Stimulated activated CD4-positive, alpha-beta T cell treated with anti-CD3 and anti-CD28 coated beads, TNF-alpha, amount 100 ng/mL, for 4 hours (primary cell): ENCODE measurements at regions not wholly inside any gene's neighbourhood (a gene's known extent, or its start where the extent isn't known, plus 50 kb on each side); places are given as distances from the start of the nearest gene placed in this dataset.

ENCODE experiments used
- DNase-seq, 3 experiments: peaks; one replicate each; pipeline ENCODE4 v3.0.0-alpha.2; 2020; ENCODE audit warnings: low read depth in 3 of 3

DNA sequence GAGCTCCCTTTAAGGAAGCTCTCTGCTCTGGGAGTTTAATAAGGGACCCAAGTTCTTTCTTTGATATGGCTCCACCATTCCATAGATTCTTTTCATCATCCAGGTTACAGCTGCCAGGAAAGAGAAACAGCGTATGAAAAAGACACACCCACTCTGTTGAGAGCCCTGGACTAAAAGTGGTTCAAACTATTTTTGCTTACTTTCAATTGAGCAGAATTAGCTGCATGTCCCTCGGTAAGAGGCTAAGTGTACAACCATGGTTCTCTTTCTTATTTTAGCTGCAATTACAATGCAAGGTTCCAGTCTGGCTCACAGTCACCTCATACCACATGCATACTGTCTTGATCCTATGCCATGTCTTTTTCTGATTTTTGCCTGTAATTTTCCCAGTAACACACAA is 1288.3 kb downstream of the NSUN3 start:
- no peak for DNase-seq

GRCh38 chr3:95352471-95352870 is 1289.6 kb downstream of the NSUN3 start:
- DNase-seq: no peak

DNA sequence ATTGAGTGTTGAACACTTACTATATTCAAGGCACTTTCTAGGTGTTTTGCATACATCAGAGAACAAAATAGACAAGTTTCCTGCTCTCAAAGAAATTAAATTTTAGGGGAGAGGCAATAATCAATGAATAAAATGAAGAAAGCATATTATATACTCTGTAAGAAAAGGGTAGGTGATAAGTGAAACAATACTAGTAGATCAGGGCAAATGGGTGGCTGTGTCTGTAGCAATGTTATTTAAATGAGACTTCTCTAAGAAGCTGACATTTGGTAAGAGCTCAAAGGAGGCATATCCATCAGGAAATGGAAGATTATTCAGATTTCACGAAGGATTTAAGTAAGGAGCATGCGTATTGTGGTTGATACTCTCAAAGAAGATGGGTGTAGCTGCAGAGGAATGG is 1291.6 kb downstream of the NSUN3 start:
- no peak for DNase-seq

- no peak for DNase-seq
These were observed 1294.1 kb downstream of the NSUN3 start for GRCh38 chr3:95356764-95357501.

GRCh38 chr3:95387242-95388021 is 1324.6 kb downstream of the NSUN3 start:
- no peak for DNase-seq

GRCh38 chr3:95389725-95390313 is 1327.0 kb downstream of the NSUN3 start:
- no peak for DNase-seq

GRCh38 chr3:95394286-95394685 is 1331.4 kb downstream of the NSUN3 start:
- DNase-seq: no peak

GRCh38 chr3:95399585-95399984 is 1336.7 kb downstream of the NSUN3 start:
- DNase-seq: no peak

DNA sequence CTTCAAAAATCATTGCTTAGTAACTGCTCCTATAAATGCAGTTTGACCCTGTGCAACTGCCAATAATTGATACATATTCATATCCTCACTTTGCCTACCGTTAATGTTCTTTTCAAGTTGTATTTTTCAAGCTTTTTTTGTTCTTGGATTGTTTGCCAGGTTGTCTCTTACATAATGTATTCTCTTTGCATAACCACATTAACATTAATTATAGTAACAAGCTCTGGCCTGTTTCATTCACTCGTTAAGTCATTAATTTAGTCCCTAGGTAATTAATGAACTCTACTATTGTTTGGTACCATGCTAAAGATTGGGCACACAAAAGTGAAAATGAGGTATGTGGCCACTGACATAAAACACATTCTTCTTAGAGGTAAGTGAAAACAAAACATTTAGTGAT is 1338.8 kb downstream of the NSUN3 start:
- DNase-seq: no peak

DNA sequence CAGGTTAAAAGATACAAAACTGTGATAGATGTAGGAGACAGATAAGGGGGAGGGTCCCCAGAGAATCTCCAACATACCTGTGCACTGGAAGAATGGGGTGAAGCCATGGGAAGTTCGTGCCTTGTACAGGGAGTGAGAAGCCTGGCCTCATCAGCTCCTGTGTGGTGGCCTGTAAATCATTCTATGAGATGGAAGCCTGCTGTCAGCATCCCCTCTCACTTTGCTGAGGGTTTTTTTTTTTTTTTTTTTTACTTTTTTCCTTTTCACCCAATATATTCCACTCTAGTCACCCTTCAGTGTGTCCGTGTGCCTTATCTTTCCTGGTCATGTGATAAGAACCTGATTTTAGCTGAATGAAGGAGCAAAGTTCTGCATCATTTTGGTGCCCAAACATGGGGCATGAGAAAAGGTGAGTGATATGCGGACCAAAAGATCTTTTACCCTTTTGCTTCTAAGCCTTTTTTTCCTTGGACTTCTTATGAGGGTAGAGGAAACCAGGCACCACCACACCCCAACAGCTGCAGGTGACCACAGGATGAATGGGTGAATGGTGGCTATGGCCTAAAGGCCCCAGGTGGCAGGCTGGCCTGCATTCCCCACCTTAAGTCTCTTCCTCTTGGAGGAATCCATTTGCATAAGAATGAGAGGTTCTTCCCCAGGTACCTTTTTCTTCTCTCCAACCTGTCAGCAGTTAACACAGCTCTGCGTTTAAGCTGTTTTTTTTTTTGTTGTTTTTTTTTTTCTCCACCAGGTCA is 1345.0 kb downstream of the NSUN3 start:
- no peak for DNase-seq

GRCh38 chr3:95408464-95408862 is 1345.6 kb downstream of the NSUN3 start:
- no peak for DNase-seq

GRCh38 chr3:95418251-95418650 is 1355.4 kb downstream of the NSUN3 start:
- DNase-seq: no peak

DNA sequence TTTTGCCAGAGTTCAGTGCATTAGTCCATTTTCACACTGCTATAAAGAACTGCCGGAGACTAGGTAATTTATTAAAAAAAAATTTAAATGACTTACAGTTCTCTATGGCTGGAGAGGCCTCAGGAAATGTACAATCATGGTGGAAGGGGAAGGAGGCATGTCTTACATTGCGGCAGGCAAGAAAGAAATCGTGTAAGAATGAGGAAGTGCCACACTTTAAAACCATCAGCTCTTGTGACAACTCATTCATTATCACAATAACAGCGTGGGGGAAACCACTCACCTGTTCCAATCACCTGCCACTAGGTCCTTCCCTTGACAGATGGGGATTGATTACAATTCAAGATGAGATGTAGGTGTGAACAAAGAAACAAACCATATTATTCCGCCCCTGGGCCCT is 1361.4 kb downstream of the NSUN3 start:
- DNase-seq: no peak

DNA sequence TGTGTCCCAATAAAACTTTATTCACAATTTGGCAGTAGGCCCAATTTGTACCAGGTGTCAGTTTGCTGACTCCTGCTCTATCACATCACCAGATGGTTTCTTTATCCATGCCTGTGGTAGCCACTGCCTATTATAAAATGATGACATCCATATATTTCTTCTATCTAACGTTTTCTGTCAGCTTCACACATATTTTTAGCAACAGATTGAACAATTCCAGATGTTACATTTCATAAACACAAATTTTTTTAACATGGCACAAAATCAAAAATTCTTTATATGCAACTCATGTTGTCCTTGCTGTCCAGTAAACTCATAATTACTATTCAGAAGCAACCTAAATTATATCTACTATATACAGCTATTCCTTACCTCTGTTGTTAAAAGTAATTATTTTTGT is 1371.6 kb downstream of the NSUN3 start:
- no peak for DNase-seq

GRCh38 chr3:95437409-95437808 is 1374.5 kb downstream of the NSUN3 start:
- DNase-seq: no peak

DNA sequence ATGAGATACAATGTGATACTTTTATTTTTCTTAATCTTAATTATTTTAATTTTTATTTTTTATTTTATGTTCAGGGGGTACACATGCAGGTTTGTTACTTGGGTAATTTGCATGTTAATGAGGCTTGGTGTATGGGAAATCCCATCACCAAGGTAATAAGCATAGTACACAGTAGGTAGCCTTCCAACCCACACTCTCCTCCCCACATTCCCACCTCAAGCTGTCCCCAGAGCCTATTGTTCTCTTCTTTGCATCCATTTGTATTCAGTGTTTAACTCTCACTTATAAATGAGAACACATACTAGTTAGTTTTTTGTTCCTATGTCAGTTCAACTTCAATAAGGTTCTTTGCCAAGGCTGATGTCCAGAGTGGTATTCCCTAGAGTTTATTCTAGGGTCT is 1375.4 kb downstream of the NSUN3 start:
- no peak for DNase-seq

DNA sequence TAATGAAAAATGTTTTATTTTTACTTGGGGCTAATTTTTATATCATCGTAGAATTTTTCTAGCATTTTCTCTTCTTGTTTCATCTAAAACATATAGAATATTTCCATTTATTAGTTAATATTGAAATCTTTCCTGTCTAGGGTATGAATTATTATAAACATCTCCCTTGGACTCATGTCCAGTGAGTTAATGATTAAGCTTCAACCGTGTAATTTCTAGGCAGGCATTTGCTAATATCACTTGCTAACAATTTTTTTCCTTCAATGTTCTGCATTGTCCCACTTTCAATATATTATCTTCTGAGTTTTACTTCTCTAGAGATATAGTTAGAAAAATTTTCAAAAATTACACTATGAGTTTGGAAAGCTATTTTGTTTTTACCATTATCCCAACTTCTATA is 1371.6 kb upstream of the EPHA6 start:
- DNase-seq: no peak

DNA sequence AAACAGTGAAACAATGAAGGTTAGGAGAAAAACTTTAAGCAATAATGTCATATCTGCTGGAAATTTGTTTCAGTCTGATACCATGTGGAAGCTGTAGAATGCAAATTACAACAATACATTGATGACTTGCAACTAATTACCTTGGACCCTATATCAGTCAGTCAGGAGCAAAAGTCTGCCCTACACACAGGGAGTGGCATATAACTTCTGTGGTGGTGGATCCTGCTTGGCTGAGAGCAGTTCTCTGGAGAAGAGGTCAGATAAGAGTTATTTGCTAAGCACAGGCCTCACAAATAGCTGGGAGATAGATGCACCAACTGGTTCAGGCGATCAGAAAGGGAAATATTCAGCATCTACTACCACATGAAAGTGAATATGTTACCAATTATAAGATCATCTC is 1364.6 kb upstream of the EPHA6 start:
- DNase-seq: no peak

GRCh38 chr3:95453242-95453641 is 1361.2 kb upstream of the EPHA6 start:
- no peak for DNase-seq

GRCh38 chr3:95456835-95457234 is 1357.6 kb upstream of the EPHA6 start:
- no peak for DNase-seq

DNA sequence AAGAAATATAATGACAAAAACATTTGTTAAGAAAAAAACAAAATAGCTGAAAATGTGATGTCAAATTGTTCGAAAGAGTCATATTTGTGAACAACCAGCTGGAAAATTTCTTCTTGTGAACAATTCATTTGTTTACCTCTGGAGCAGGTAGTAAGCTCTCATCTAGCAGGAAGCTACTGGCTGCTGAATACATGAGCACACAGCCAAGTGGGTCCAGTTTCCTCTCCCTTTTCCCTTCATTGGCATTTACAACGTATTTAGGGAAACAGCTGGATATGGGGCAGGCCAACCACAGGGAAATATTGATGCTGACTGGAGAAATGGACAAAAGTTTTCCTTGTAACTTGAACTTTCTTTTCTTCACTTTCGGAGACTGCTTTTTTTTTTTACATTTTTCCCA is 1354.7 kb upstream of the EPHA6 start:
- DNase-seq: no peak

GRCh38 chr3:95460274-95460673 is 1354.1 kb upstream of the EPHA6 start:
- DNase-seq: no peak
